Thymus (tissue), 11 donors: ENCODE measurements at regions not wholly inside any gene's neighbourhood (a gene's known extent, or its start where the extent isn't known, plus 50 kb on each side); places are given as distances from the start of the nearest gene placed in this dataset.

Experiments
- DNase-seq, 9 donors: peaks; one replicate each; pipeline ENCODE4 v3.0.0-alpha.2; 2013; ENCODE audit warnings: low spot score in 9 of 9, low read depth in 6 of 9, missing footprints in 1 of 9
- H3K27ac ChIP-seq, 2 donors: one replicate each; pipeline ENCODE4 v1.5.1; 2013; ENCODE audit warnings: control low read depth in 1 of 2, low read depth in 1 of 2, low read length in 1 of 2, mild to moderate bottlenecking in 1 of 2, moderate library complexity in 1 of 2
- H3K27me3 ChIP-seq, 2 donors: one replicate each; pipeline ENCODE4 v1.5.1; 2013; ENCODE audit warnings: low read length in 1 of 2; ENCODE audit not compliant: control insufficient read depth in 2 of 2, insufficient read depth in 1 of 2
- H3K36me3 ChIP-seq, 2 donors: one replicate each; pipeline ENCODE4 v1.5.1; 2013; ENCODE audit warnings: low read length in 1 of 2, mild to moderate bottlenecking in 1 of 2, moderate library complexity in 1 of 2; ENCODE audit not compliant: control insufficient read depth in 2 of 2, insufficient read depth in 2 of 2
- H3K4me1 ChIP-seq, 2 donors: one replicate each; pipeline ENCODE4 v1.5.1; 2013; ENCODE audit warnings: low read length in 2 of 2; ENCODE audit not compliant: control insufficient read depth in 2 of 2, insufficient read depth in 2 of 2
- H3K4me3 ChIP-seq, 2 donors: one replicate each; pipeline ENCODE4 v1.5.1; 2013; ENCODE audit warnings: low read length in 2 of 2, control low read depth in 1 of 2, mild to moderate bottlenecking in 1 of 2
- H3K9me3 ChIP-seq, 2 donors: one replicate each; pipeline ENCODE4 v1.5.1; 2013; ENCODE audit warnings: low read length in 1 of 2, mild to moderate bottlenecking in 1 of 2; ENCODE audit not compliant: control insufficient read depth in 2 of 2, insufficient read depth in 1 of 2
- WGBS: extraction: QIAGEN DNeasy Blood & Tissue Kit; methylation state at CpG from one replicate; pipeline ENCODE4 v1.1.7; 2013; 5-methylcytosine and 5-hydroxymethylcytosine counted together
- donor health status: healthy.

DNA sequence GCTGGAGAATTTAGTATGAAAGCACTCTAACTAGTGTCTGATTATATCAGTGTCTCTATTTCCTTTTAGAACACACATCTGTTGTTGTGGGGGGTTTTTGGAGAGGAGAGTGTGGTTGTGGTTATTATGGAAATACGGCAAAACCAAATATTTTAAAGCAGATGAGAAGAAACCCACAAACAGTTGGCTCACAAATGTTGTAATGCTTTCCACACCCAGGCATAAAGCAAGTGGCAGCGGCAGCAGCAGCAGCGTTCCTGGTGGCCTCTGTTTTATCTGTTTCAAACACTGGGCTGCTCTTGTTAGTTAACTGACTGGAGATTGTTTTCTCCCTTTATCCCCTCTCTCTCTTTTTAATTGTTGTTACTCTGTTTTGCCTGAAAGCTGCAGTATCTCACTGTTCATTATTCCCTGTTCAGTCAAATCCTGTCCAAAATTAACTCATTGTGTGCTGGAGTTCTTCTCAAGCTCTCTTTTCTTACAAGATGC is 1045.5 kb upstream of the NR2F2 start:
- WGBS, result 4% methylated on average over 3 of the region's 3 CpGs
- Histone ChIP-seq H3K9me3 (no peaks in the 10 kb centered on the region), H3K27me3 (peaks cover 4 to 16% of the 10 kb centered on the region in 2 donors), H3K36me3 (no peaks in the 10 kb centered on the region), H3K4me1 (peaks cover 3% of the 10 kb centered on the region in 2 donors), H3K27ac (no peak overlapping the region), H3K4me3 (no peak overlapping the region)
- DNase-seq, result peak in 6 of 9 donors; percentile 11 to 77 (median 24)

- Histone ChIP-seq H3K27ac (no peak overlapping the region), H3K9me3 (no peaks in the 10 kb centered on the region)
These were observed 1044.1 kb upstream of the NR2F2 start for GRCh38 chr15:95286352-95286880.

GRCh38 chr15:95287720-95288103 is 1042.8 kb upstream of the NR2F2 start:
- Histone ChIP-seq H3K27ac (no peak overlapping the region), H3K4me1 (peaks cover 3% of the 10 kb centered on the region in 2 donors), H3K4me3 (no peak overlapping the region), H3K27me3 (peaks cover 4 to 18% of the 10 kb centered on the region in 2 donors), H3K9me3 (no peaks in the 10 kb centered on the region), H3K36me3 (no peaks in the 10 kb centered on the region)
- no peak for DNase-seq
- 74% methylated on average over 9 of the region's 9 CpGs for WGBS

More at GRCh38 chr15:95286352-95286880, 1044.1 kb upstream of the NR2F2 start:
- H3K36me3 ChIP-seq, result no peaks in the 10 kb centered on the region
- no peak overlapping the region for H3K4me3 ChIP-seq
- peaks cover 3% of the 10 kb centered on the region in 2 donors for H3K4me1 ChIP-seq
- 35% methylated on average over 10 of the region's 10 CpGs for WGBS
- H3K27me3 ChIP-seq, result peaks cover 4 to 18% of the 10 kb centered on the region in 2 donors
- DNase-seq, result no peak

- Histone ChIP-seq H3K27me3 (peaks cover 2 to 18% of the 10 kb centered on the region in 2 donors), H3K4me3 (no peak overlapping the region), H3K9me3 (no peaks in the 10 kb centered on the region), H3K36me3 (no peaks in the 10 kb centered on the region), H3K27ac (no peak overlapping the region), H3K4me1 (peaks cover 3% of the 10 kb centered on the region in 2 donors)
- no peak for DNase-seq
- 99% methylated on average over 1 of the region's 1 CpG for WGBS
These were observed 1041.9 kb upstream of the NR2F2 start for GRCh38 chr15:95288626-95289025.

GRCh38 chr15:95290176-95290974 is 1040.1 kb upstream of the NR2F2 start:
- no peak overlapping the region for H3K27ac ChIP-seq
- no peak overlapping the region for H3K4me3 ChIP-seq
- peaks cover 0 to 3% of the 10 kb centered on the region in 2 donors for H3K4me1 ChIP-seq
- DNase-seq, result no peak
- H3K36me3 ChIP-seq, result no peaks in the 10 kb centered on the region
- peaks cover 2 to 18% of the 10 kb centered on the region in 2 donors for H3K27me3 ChIP-seq
- WGBS, result 77% methylated on average over 12 of the region's 12 CpGs
- no peaks in the 10 kb centered on the region for H3K9me3 ChIP-seq

- Histone ChIP-seq H3K27ac (no peak overlapping the region), H3K9me3 (no peaks in the 10 kb centered on the region), H3K36me3 (no peaks in the 10 kb centered on the region), H3K4me1 (peaks cover 0 to 1% of the 10 kb centered on the region in 2 donors), H3K27me3 (peaks cover 0 to 9% of the 10 kb centered on the region in 2 donors), H3K4me3 (no peak overlapping the region)
- WGBS, result 51% methylated on average over 3 of the region's 3 CpGs
- DNase-seq, result peak in 6 of 9 donors; percentile 9 to 64 (median 20)
These were observed 1038.5 kb upstream of the NR2F2 start for GRCh38 chr15:95291898-95292472.

GRCh38 chr15:95292785-95293450 is 1037.6 kb upstream of the NR2F2 start:
- H3K9me3 ChIP-seq, result no peaks in the 10 kb centered on the region
- H3K36me3 ChIP-seq, result no peaks in the 10 kb centered on the region
- no peak overlapping the region for H3K4me3 ChIP-seq
- WGBS, result 89% methylated on average over 6 of the region's 6 CpGs
- no peaks in the 10 kb centered on the region for H3K4me1 ChIP-seq
- DNase-seq, result no peak
- H3K27me3 ChIP-seq, result peaks cover 0 to 2% of the 10 kb centered on the region in 2 donors
- no peak overlapping the region for H3K27ac ChIP-seq

GRCh38 chr15:95293456-95294031 is 1037.0 kb upstream of the NR2F2 start:
- H3K36me3 ChIP-seq, result no peaks in the 10 kb centered on the region
- no peak overlapping the region for H3K4me3 ChIP-seq
- no peaks in the 10 kb centered on the region for H3K9me3 ChIP-seq
- peaks cover 0 to 2% of the 10 kb centered on the region in 2 donors for H3K27me3 ChIP-seq
- no peak for DNase-seq
- no peaks in the 10 kb centered on the region for H3K4me1 ChIP-seq
- 87% methylated on average over 6 of the region's 6 CpGs for WGBS
- H3K27ac ChIP-seq, result no peak overlapping the region
